ENCODE measurements at regions not wholly inside any gene's neighbourhood (a gene's known extent, or its start where the extent isn't known, plus 50 kb on each side); places are given as distances from the start of the nearest gene placed in this dataset.

GRCh38 chr1:198943484-198944187 is 304.8 kb downstream of the PTPRC start:
- TF ChIP-seq CTCF (IDR thresholded peaks at IDR 0.05 in 4 of 5, conservative IDR thresholded peaks at IDR 0.05 in 1 of 5) (no peak), POLR2A (IDR thresholded peaks at IDR 0.05) (no peak)

All from gastrocnemius medialis (tissue), 4 donors.